Epithelial cell of prostate (primary cell): ENCODE measurements at regions not wholly inside any gene's neighbourhood (a gene's known extent, or its start where the extent isn't known, plus 50 kb on each side); places are given as distances from the start of the nearest gene placed in this dataset.
A peak's percentile ranks its signal among the peaks of the same experiment; 100 is the strongest.

Experiments used
- DNase-seq: peaks from one replicate; pipeline ENCODE4 v3.0.0-alpha.2; 2011; ENCODE audit warnings: low read depth, low spot score
- H3K27ac ChIP-seq: fragments of 450-650 bp; 2 replicates; pipeline ENCODE4 v1.5.1; 2017; ENCODE audit warnings: mild to moderate bottlenecking

GRCh38 chr5:8981496-8981895 lies 564.4 kb downstream of the SEMA5A start:
- DNase-seq: peak; percentile 5
- H3K27ac ChIP-seq: peak overlapping the region; percentile 60

- DNase-seq: no peak
- H3K27ac ChIP-seq: no peak overlapping the region
Measured at GRCh38 chr5:8984386-8984785, 561.5 kb downstream of the SEMA5A start.
